ENCODE measurements at regions not wholly inside any gene's neighbourhood (a gene's known extent, or its start where the extent isn't known, plus 50 kb on each side); places are given as distances from the start of the nearest gene placed in this dataset.
"Not testable (repeated sequence)": the region's sequence is repeated elsewhere in the genome, so short reads cannot be mapped to it uniquely, and the experiment has no call there.

DNA sequence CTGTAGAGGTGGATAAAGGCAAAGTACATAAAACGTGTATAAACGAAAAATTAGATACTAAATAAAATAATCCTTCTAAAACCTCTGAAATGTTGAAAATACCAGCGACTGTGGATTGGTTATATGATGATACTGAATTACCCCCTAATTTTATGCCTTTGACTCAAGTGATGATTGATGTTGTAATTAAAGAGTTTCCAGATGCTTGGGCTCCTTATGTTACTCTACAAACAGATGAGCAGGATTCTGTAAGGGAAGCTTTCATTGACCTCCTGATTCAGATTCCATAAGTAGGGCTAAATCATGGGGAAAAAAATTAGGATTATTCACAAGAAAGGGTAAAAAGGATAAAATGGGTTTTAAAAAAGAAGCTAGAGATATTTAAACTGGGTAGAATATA, 418.2 kb upstream of the SLC39A10 start:
- Mint-ChIP-seq H3K4me1 (ENCODE audit: low read depth) (no peaks in the 10 kb centered on the region), H3K36me3 (peaks cover 3% of the 10 kb centered on the region), H3K9me3 (ENCODE audit: low read depth) (no peaks in the 10 kb centered on the region), H3K27me3 (no peaks in the 10 kb centered on the region), H3K4me3 (no peak overlapping the region), H3K27ac (no peak overlapping the region)

DNA sequence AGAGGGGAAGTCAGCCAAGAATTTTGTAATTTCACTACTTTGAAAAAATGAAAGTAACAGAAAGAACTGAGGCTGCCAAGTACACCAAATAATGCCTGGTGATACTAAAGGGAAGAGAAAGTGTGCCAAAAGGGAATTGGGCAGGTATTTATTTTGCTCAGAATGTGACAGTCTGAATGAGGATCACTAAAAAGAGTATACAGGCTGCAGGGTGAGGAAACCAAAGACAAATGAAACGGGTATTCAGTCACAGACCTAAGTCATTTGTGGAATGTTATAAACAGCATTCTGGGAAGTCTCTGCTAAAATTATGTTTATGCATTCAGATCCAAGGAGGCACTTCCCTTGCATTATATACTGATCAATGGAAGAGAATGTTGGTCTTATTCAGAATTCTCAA, 418.6 kb upstream of the SLC39A10 start:
- Mint-ChIP-seq H3K4me1 (ENCODE audit: low read depth) (no peaks in the 10 kb centered on the region), H3K27me3 (no peaks in the 10 kb centered on the region), H3K9me3 (ENCODE audit: low read depth) (no peaks in the 10 kb centered on the region), H3K4me3 (no peak overlapping the region), H3K36me3 (peaks cover 3% of the 10 kb centered on the region), H3K27ac (no peak overlapping the region)

DNA sequence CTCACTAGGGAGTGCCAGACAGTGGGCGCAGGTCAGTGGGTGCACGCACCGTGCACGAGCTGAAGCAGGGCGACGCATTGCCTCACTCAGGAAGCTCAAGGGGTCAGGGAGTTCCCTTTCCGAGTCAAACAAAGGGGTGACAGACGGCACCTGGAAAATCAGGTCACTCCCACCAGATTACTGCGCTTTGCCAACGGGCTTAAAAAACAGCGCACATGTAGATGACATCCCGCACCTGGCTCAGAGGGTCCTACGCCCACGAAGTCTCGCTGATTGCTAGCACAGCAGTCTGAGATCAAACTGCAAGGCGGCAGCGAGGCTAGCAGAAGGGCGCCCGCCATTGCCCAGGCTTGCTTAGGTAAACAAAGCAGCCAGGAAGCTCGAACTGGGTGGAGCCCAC, 428.5 kb upstream of the SLC39A10 start:
- not testable (repeated sequence) for H3K27ac Mint-ChIP-seq; H3K9me3 Mint-ChIP-seq (ENCODE audit: low read depth); H3K4me1 Mint-ChIP-seq (ENCODE audit: low read depth); H3K4me3 Mint-ChIP-seq; H3K36me3 Mint-ChIP-seq; H3K27me3 Mint-ChIP-seq

DNA sequence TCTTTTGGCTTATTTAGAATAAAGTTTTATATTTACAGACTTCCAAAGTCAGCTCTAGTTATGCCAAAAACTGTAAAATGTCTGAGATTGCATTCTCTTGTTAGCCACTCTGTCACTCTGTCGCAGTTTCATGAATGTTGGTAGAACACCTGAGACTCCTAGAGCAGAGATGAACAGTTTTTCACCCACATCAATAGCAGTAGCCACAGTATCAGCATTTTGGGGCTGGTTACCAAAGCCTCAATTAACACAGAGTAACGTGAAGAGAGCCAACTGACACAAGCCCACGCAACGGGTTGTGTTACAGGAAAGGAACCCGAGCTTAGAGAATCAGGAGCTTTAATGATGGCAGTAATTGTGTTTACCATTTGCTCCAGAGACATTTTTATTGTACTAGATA, 443.0 kb upstream of the SLC39A10 start:
- Mint-ChIP-seq H3K27ac (no peak overlapping the region), H3K4me1 (ENCODE audit: low read depth) (no peaks in the 10 kb centered on the region), H3K9me3 (ENCODE audit: low read depth) (no peaks in the 10 kb centered on the region), H3K4me3 (no peak overlapping the region), H3K27me3 (peaks cover 2% of the 10 kb centered on the region), H3K36me3 (no peaks in the 10 kb centered on the region)

DNA sequence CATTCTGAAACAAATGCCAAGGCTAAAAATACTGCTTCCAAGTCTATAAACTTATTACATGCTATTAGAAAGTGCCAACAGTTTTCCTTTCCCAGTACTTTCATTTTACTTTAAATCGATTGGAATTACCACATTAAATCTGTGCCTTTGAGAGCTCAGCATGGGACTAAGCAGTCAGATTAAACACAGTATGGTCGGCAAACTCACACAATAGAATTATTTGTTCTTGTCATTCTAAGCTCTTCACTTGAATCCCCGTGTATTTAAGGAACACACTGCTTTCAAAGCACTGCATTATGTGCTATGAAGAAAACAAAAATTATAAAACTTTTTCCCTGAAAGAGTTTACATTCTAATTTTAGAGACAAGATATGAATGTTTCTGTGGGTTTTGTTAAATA, 444.4 kb upstream of the SLC39A10 start:
- H3K4me1 Mint-ChIP-seq (ENCODE audit: low read depth): no peaks in the 10 kb centered on the region
- H3K9me3 Mint-ChIP-seq (ENCODE audit: low read depth): peaks cover 5% of the 10 kb centered on the region
- no peaks in the 10 kb centered on the region for H3K36me3 Mint-ChIP-seq
- no peak overlapping the region for H3K27ac Mint-ChIP-seq
- H3K27me3 Mint-ChIP-seq: peaks cover 2% of the 10 kb centered on the region
- H3K4me3 Mint-ChIP-seq: no peak overlapping the region

DNA sequence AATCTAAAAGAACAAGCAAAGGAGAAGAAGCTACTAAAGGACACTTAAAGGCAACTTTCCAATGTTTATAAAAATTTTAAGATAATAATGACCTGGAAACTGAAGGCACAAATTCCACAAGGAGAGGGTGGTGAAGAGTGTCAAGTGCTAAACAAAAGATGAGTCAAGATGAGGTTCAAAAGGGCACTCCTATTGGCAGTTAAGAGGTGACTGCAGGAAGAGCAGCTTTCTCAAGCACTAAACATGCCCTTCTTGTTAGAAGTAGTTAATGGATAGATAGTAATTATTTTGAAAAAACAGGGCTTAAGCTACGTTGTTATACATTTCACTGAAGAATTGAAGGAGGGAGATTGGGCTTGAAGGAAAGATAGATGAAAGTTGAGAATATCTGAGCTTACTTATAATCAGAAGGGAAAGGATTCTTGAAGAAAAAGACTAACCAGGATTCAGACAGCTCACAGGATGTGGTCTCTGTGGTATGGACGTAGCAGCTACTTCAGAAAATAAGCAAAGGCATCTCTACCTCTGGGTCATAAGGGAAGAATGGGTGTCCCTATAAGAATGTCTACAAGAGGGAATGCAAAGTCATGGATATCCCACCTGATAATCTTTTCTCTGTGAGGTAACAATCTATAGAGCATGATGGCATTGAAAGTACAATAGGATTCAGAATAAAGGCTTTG, 454.7 kb upstream of the SLC39A10 start:
- Mint-ChIP-seq H3K27ac (no peak overlapping the region), H3K9me3 (ENCODE audit: low read depth) (no peaks in the 10 kb centered on the region), H3K36me3 (no peaks in the 10 kb centered on the region), H3K4me1 (ENCODE audit: low read depth) (peaks cover 14% of the 10 kb centered on the region), H3K27me3 (no peaks in the 10 kb centered on the region), H3K4me3 (no peak overlapping the region)

DNA sequence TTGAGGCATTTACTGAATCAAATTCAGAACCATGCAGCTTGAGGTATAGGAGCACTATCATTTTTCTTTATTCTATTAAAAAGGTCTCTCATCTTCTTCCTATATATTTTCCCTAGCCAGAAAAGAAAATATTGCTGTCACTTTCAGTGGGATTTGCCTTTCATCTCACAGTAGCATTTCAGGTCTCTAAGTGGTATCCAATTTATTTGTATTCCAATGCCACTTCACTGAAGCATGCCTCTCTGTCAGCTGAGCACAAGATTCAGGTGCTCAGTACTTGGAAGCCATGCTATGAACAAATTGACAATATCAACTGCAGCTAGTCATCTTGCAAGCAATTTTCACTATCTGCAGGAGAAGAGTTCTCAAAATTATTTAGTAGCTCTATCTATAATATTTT, 457.2 kb upstream of the SLC39A10 start:
- H3K4me3 Mint-ChIP-seq: no peak overlapping the region
- peaks cover 14% of the 10 kb centered on the region for H3K4me1 Mint-ChIP-seq (ENCODE audit: low read depth)
- no peaks in the 10 kb centered on the region for H3K27me3 Mint-ChIP-seq
- H3K9me3 Mint-ChIP-seq (ENCODE audit: low read depth): no peaks in the 10 kb centered on the region
- no peak overlapping the region for H3K27ac Mint-ChIP-seq
- no peaks in the 10 kb centered on the region for H3K36me3 Mint-ChIP-seq

DNA sequence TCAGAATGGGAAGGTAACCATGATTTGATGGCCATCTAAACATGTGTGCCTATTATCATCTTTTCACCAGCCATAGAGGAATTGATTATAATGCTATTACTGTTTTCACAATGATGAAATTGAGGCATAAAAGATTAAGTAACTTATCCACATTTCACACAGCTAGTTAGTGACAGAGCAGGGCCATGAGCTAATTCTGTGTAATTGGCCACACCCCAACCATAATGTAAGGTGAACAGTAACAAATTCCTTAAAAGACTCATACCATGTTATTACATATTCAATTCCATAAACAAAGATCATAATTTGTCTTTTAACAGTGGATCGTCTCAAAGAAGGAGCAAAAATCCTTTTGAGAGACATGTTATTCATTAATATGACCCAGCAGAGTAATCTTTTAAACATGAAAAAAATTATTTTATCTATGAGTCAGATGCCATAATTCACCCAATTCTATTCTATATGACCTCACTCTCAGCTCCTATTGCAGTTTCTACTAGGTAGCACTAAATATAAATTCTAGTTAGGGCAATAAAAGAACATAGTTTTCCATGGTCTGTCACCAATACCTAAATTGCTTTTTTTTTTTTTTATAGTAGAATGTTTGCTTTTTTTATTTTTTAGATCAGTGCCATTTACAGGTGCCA, 475.8 kb upstream of the SLC39A10 start:
- H3K36me3 Mint-ChIP-seq: no peaks in the 10 kb centered on the region
- no peak overlapping the region for H3K27ac Mint-ChIP-seq
- H3K4me1 Mint-ChIP-seq (ENCODE audit: low read depth): no peaks in the 10 kb centered on the region
- no peak overlapping the region for H3K4me3 Mint-ChIP-seq
- no peaks in the 10 kb centered on the region for H3K9me3 Mint-ChIP-seq (ENCODE audit: low read depth)
- H3K27me3 Mint-ChIP-seq: no peaks in the 10 kb centered on the region

DNA sequence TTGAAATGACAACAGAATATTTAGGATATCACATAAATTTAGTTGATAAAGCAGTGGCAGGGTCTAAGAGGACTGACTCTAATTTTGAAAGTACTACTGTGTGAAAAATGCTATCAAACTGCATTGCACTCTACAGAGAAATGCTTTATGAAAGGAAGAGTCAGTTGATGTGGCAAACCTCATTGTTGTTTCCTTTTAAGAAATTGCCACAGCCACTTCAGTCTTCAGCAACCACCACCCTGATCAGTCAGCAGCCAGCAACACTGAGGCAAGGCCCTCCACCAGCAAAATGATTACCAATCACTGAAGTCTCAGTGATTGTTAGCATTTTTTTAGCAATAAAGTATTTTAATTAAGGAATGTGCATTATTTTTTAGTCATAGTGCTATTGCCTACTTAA, 488.7 kb upstream of the SLC39A10 start:
- H3K9me3 Mint-ChIP-seq (ENCODE audit: low read depth): no peaks in the 10 kb centered on the region
- H3K36me3 Mint-ChIP-seq: no peaks in the 10 kb centered on the region
- no peak overlapping the region for H3K4me3 Mint-ChIP-seq
- no peak overlapping the region for H3K27ac Mint-ChIP-seq
- H3K4me1 Mint-ChIP-seq (ENCODE audit: low read depth): peaks cover 6% of the 10 kb centered on the region
- no peaks in the 10 kb centered on the region for H3K27me3 Mint-ChIP-seq

DNA sequence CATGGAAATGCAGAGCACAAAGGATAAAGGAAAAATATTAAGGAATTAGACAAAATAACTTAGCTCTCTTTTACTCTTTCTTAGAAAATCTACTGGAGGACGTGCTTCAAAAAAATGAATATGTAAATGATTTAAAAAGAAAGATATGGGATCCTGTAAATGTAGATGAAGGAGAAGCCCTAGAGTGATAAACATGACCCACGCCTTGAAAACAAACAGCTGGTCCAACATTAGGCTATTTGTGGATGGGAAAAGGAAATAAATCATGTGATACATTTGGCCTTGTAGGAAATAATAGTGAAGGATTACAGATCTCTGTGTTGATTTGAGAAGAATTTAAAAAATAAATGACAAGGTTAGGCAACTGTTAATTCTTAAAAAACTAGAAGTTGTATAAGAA, 492.1 kb upstream of the SLC39A10 start:
- Mint-ChIP-seq H3K27ac (no peak overlapping the region), H3K27me3 (no peaks in the 10 kb centered on the region), H3K36me3 (no peaks in the 10 kb centered on the region), H3K9me3 (ENCODE audit: low read depth) (no peaks in the 10 kb centered on the region), H3K4me1 (ENCODE audit: low read depth) (no peaks in the 10 kb centered on the region), H3K4me3 (no peak overlapping the region)

DNA sequence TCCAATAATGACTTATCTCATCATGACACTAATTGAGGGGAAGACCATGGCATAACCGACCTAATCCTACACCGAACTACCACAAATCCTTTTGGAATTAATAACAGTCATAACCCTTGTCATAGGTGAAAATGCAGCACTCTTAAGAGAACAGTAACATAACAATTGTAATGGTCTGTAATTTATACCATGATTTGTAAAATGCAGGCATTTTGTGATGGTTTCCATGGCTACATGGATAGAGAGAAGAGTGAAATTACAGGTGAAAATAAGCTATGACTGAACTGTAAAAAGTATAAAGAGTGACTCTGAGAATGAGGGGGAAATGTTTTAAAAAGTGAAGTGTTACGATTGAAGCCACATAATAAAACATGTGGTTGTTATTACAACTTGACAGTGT, 494.1 kb upstream of the SLC39A10 start:
- Mint-ChIP-seq H3K27ac (no peak overlapping the region), H3K4me1 (ENCODE audit: low read depth) (no peaks in the 10 kb centered on the region), H3K27me3 (no peaks in the 10 kb centered on the region), H3K36me3 (no peaks in the 10 kb centered on the region), H3K4me3 (no peak overlapping the region), H3K9me3 (ENCODE audit: low read depth) (no peaks in the 10 kb centered on the region)

DNA sequence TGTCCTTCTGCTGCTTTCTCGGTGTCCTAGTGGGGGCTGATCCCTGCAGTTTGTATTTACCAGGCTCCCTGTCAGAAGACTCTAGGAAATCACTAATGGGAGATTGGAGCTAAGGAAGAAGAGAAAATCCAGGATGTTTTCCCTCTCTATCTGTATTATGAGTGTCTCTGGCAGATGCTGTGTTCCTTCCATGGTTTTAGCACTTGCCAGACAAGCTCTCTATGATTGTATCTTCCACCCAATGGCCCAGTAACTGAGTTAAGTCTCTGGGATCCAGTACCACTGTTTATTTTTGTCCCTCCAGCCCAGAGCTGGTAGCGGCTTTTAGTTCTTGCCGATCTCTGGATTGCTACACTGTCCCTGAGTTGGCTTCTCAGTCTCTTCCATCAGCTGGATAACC, 494.8 kb upstream of the SLC39A10 start:
- Mint-ChIP-seq H3K4me3 (no peak overlapping the region), H3K4me1 (ENCODE audit: low read depth) (no peaks in the 10 kb centered on the region), H3K36me3 (no peaks in the 10 kb centered on the region), H3K9me3 (ENCODE audit: low read depth) (no peaks in the 10 kb centered on the region), H3K27me3 (no peaks in the 10 kb centered on the region), H3K27ac (no peak overlapping the region)

DNA sequence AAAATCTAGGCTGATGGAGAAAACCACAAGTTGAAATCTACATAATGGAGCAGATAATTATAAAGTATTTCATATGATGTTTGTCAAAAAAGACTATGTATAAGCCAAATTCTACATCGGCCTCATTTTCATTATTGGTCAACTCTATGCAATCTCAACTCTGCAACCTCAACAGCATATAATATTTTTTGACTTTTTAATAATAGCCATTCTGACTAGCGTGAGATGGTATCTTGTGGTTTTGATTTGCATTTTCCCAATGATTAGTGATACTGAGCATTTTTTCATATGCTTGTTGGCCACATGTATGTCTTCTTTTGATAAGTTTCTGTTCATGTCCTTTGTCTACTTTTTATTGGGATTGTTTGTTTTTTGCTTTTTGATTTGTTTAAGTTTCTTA, 496.1 kb upstream of the SLC39A10 start:
- no peaks in the 10 kb centered on the region for H3K27me3 Mint-ChIP-seq
- H3K4me1 Mint-ChIP-seq (ENCODE audit: low read depth): no peaks in the 10 kb centered on the region
- no peaks in the 10 kb centered on the region for H3K36me3 Mint-ChIP-seq
- no peak overlapping the region for H3K27ac Mint-ChIP-seq
- H3K4me3 Mint-ChIP-seq: no peak overlapping the region
- H3K9me3 Mint-ChIP-seq (ENCODE audit: low read depth): no peaks in the 10 kb centered on the region

DNA sequence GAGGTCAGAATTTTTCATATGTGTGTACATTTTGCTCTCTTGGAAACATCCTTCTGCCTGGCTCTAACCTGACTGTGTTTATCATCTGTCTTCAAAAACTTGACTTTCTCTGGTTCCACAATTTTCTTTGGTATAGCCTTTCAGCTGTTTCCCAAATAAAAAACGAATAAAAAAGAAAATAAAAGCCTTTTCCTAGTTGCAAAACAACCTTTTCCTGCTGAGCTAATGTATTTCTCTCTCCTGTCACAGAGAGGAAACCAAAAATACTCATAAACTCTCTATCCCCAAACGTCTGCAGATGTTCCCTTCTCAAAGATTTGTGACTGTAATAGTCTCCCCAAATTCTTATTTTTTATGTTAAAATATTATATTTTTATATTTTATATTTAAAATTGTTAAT, 505.3 kb upstream of the SLC39A10 start:
- Mint-ChIP-seq H3K4me1 (ENCODE audit: low read depth) (no peaks in the 10 kb centered on the region), H3K4me3 (no peak overlapping the region), H3K36me3 (no peaks in the 10 kb centered on the region), H3K27me3 (no peaks in the 10 kb centered on the region), H3K27ac (no peak overlapping the region), H3K9me3 (ENCODE audit: low read depth) (no peaks in the 10 kb centered on the region)

DNA sequence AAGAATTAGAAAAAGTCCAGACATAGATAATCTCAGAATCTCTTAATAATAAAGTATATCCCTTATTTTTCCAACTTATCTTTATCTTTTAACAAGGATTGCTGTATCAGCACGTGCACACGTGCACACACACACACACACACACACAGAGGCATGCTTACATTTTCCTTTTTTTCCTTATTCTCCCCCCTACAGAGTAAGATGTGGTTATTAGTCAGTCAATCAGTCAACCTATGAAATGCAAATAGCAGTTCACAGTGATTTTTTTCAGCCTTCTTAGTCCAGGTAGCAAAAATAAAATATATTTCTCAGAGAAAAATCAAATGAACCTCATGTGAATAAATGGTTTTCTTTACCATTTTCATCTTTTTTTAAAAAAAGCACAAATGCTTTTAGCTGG, 506.2 kb upstream of the SLC39A10 start:
- H3K27ac Mint-ChIP-seq: no peak overlapping the region
- H3K36me3 Mint-ChIP-seq: no peaks in the 10 kb centered on the region
- H3K9me3 Mint-ChIP-seq (ENCODE audit: low read depth): no peaks in the 10 kb centered on the region
- H3K4me1 Mint-ChIP-seq (ENCODE audit: low read depth): no peaks in the 10 kb centered on the region
- H3K4me3 Mint-ChIP-seq: no peak overlapping the region
- no peaks in the 10 kb centered on the region for H3K27me3 Mint-ChIP-seq

DNA sequence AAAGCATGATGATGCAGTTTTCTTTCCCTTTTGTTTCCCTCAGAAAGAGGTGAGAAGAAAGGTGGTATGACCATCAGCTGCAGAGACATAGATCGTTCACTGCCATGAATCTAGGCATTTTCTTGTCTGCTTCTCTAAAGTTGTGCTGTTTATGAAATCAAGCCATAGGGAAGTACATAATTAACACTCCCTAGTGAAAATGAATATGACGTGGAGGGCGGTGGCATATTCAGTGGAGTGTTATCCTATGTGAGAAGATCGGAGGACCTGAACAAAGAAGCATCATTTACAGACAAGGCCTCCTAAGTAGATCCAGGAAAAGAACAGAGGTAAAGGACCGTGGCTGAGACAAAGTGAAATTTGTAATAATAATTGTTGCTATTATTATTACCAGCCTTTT, 509.0 kb upstream of the SLC39A10 start:
- Mint-ChIP-seq H3K27me3 (no peaks in the 10 kb centered on the region), H3K4me1 (ENCODE audit: low read depth) (no peaks in the 10 kb centered on the region), H3K4me3 (no peak overlapping the region), H3K9me3 (ENCODE audit: low read depth) (peaks cover 8% of the 10 kb centered on the region), H3K27ac (no peak overlapping the region), H3K36me3 (peaks cover 4% of the 10 kb centered on the region)

Data from activated naive CD8-positive, alpha-beta T cell (primary cell).